HG02623 (cell line): ENCODE measurements at regions not wholly inside any gene's neighbourhood (a gene's known extent, or its start where the extent isn't known, plus 50 kb on each side); places are given as distances from the start of the nearest gene placed in this dataset.

Experiments
- ATAC-seq: cut with Tn5 transposase; IDR thresholded peaks from one replicate; pipeline ENCODE4 v1.9.1; 2021; ENCODE audit warnings: moderate library complexity; ENCODE audit not compliant: unreplicated experiment

DNA sequence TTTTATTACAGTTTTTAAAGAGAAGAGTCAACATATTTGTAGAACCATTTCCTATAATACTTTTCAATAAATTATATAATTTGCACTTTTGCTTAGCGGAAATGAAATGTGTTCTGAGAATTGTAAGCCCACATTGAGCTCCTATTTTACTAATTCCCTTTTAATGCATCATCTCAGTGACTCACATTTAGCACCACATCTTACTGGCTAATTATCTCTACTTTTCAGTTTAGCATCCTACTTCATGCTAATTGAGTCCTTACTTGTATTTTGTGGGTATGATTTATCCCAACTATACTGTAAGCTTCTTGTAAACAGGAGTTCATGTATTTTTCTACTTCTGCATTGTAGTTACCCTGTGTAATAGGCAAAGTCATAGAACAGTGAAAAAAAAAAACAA is 67.5 kb downstream of the TMX1 start:
- ATAC-seq, result no peak

DNA sequence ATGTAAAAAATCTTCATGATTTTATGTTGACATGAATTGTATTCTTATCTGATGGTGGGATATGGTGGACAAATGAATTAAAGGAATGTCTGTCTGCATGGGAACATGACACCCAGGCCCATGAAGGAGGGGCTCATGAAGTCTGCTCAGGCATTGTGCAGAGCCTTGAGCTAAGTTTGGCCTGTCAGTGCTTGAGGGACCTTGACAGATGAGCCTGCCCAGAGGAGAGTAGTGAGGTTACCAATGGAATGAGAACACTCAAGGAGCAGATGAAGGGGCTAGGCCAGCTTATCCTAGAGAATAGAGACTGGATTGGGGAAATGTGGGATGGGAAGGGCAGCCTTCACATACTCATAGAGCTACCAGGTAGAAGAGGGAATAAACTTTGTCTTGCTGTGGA is 68.8 kb downstream of the TMX1 start:
- ATAC-seq, result no peak

DNA sequence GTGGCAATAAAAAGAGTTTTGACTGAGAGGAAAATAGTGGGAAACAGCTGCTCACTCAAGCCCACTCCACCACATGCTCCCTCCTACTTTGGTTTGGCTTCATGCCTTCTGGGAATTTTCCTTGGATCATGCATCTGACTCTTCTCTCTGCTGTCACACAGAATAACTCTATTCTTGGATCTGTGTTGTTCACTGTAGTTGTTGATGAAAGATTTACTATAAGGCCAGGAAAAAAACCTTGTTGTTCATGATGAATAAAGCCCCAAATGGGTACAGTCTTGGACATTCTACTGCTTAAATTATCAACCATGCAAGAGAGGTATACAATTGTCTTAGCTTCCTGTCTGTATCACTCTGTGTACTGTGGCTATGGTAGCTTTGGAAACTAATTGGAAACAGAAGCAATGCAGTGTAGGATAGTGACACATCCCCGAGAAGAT is 70.5 kb downstream of the TMX1 start:
- ATAC-seq, result no peak

DNA sequence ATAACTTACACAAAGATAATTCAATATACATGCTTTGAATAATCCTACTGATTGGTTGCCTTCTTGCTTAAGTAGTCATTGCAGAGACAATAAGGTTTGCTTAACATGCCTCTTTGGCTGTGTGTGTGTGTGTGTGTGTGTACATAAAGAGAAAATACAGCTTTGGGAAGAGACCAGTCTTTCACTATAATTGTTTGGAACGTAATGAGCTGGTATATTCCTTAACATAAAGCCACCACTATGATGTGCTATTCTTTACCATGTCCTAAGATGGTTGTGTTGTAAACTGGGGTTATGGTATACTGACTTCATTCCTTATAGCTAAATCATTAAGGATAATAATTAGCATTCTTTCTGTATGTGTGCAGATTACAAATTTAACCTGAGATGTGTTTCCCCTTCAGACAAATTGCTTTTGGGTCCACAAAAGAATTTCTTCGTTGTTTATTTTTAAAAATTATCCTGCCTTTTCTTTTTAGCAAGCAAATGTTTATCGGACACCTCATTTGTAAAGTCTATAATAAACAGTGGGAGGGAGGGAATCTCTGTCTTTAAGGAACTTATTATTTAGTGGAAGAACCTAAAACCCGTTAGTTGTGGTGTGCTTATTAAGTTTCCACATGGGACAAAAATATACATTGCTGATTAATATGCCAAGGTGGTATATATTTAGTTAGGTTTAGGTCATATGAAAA is 74.4 kb downstream of the TMX1 start:
- ATAC-seq, result no peak

DNA sequence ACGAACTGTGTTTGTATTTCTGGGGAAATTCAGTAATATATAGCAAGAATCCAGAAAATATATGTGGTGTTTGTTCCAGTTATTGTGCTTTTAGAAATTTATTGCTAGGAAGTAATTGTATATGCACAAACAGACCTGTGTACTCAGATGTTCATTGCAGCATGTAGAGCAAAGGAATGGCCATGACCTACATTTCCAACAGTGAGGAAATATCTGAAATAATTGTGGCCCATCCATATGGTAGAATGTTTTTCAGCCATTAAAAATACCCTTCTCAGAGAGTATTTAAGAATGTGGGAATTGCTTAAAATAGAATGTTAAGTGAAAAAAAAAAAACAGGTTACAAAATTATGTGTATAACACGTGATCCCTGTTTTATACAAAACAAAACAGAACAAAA is 77.3 kb downstream of the TMX1 start:
- no peak for ATAC-seq

DNA sequence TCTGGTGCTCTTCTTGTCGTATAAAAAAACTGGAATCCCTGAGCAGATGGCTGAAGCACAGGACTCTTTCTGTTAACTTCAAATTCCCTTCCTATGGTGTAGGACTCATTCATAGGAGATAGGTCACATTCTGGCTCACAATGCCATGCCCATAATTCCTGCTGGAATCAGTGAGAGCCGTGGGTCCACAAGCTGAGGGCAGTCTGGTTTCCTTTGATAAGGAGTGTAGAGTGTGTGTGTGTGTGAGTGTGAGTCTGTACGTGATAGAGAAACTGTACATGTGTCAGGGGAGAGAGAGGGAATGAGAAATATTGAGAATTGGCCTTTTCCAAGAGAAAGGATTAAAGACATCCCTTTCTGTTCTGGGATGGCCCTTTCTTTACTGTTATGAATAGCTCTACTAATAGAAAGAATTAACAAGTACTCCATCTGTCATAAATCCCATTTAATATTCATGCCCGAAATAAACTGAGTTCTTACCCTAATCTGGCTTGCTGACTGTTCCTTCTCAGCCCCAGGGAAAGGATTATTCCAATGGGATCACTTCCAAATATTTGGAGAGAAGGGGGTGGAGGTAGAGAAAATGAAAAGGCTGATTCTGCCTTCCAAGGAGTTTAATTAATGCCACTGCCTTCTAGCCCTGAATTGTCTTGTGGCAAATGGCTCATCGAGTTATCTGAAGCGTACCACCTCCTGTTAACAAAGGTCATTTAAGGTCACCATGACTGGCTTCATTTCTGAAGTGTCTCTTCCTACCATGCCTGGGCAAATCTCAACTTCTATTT is 79.0 kb downstream of the TMX1 start:
- ATAC-seq, result no peak

DNA sequence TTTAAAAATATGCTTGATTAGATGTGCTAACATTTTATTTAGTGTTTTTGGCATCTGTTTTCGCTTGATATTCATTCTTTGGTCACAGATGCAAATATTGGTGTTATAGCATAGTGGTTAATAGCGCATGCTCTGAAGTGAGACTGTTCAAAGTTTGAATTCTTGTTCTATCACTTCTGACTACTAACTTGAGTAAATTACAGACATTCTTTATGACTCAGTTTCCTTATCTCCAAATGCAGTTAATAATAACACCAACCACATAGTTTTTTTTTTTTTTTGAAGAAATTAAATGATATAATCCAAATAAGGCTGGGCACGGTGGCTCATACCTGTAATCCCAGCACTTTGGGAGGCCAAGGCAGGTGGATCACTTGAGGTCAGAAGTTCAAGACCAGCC is 81.0 kb downstream of the TMX1 start:
- ATAC-seq, result no peak

DNA sequence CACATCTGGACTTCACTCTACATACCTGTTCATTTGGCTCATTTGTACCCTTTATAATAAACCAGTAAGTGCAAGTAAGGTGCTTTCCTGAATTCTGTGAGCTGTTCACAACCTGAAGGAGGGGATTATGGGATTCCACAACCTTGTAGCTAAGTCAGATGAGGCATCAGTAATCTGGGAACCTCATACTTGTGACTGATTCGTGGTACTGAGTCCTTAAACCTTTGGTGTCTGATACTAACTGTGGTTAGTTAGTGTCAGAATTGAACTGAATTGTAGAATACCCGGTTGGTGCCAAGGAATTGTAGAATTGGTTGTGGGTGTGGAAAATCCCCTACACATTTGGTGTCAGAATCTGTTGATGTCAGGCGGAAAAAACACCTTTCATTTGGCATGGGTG is 83.4 kb downstream of the TMX1 start:
- ATAC-seq, result no peak

DNA sequence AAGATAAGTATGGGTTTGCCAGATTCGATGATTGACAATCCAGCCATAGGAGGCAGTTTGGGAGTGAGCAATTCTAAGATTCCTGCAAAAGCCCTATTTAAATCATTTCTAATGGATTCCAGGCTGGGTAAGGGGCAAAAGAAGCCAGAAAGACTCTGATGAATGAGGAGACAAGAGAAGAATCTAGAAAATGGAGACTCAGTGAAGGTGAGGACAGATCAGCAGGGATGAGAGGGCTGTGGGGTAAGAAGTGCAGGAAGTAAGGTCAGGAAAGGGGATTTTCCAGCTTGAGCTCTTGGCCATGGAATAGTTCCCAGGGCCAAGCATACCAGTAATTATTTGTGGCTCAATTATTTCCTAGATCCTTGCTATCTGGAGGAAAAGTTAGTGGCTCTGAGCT is 87.3 kb downstream of the TMX1 start:
- no peak for ATAC-seq

DNA sequence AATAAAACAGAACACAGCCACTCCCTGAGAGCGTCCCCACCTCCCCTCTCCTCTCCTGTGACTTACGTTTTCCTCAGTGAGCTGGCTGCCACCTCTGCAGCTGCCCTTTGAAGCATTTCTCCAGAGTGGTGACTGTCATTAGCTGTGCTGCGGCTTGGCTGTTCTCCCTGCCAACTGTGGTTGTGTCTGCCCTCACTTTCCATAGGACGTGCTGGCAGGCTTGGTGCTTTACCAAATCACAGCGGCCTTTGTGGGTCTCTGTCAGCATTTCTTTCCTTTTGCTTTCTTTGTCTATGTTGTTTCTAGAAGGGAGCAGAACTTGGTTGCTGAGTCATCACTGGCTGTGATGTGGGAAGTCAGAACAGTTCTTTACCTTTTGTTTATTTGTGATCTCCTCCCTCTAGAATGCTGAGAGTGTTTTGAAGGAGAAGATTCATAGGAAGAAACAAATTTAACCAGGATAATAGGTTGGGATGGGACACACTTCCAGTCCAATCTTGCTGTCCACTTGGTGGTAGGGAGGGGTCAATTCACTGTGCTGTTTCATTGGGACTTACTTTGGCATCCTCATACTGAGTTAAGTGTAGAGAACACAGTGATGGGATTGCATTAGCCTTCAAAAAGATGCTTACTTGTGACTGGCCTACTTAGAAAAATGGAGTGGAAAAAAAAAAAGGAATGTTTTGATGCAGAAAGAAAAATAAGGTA is 88.2 kb downstream of the TMX1 start:
- no peak for ATAC-seq

DNA sequence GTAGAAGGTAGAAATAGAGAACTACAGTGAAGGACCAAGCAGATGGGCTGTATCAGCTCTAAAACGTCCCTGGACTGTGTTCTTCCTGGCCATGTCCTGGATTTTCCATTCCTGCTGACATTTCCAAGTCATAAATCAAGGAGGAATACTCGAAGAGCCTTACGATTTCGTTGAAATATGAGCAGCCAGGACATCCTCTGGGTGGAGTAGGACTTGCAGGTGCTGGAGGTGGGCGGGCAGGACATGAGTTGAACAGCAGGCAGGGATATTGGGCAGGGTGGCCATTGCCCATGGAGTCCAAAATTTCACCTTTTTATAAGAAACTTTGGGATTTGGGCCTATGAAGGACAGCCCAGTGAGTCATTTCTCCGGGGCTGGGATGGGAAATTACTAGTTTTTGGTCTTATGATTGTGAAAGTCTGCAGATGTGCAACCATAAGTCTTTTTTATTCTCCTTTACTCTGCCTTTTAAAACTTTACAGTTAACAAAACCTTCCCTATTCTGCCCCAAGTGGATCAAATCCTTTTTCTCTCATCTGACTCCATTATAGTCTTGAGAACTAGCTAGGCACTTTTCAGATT is 88.8 kb downstream of the TMX1 start:
- no peak for ATAC-seq

DNA sequence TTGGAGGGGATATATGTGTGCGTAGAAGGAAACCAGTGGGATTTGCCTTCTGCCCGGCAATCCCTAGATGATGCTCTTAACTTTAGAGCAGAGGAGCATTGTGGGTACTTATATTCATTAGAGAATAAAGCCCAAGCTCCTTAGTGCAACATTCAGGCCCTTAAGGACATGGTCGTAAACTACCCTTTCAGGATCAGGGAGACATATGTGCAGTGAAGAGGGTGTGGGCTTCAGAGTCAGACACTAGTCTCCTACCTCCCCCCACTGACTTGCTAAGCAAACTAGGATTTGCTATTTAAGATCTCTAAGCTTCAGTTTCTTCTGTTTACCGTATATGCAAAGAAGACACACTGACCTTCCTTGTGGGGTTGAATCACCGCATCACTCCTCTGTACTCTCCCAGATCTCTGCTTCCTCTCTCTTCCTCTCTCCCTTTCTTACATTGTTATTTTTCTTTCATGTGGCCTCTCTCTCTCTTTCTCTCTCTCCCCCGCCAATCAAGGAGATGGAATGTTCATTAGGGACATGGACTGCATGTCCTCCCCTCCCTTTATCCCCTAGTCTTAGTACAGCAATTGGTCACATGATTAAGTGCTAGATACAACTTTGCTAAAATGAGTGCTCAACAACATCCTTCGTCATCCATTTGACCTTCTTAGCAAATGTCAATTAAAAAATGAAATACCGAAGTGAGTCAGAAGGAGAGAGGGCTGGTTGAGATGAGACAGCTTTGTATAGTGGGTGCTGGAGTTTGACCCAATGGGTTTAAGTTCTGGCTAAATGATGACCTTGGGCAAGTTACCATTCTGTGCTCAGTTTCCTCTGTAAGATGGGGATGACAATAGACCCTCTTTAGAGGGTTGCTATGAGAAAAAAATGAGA is 91.7 kb downstream of the TMX1 start:
- no peak for ATAC-seq

DNA sequence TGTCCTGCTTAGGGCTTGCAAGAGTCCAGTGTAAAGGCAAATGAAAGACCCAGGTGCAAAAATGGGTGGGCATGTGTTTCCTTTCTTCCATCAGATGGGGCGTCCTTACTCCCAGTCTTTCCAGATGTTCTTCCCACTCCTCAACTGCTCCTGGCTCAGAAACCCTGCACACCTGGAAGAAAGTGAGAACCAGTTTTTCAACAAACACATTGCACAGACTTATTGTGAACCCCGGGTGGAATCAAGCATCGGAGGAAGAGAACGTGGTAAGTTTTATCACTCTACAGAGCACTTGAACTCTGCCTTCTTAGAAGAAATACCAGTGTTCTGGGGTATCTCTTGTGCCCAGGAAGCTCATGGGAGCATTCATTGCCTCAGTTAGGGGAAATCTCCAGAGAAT is 93.3 kb downstream of the TMX1 start:
- no peak for ATAC-seq

DNA sequence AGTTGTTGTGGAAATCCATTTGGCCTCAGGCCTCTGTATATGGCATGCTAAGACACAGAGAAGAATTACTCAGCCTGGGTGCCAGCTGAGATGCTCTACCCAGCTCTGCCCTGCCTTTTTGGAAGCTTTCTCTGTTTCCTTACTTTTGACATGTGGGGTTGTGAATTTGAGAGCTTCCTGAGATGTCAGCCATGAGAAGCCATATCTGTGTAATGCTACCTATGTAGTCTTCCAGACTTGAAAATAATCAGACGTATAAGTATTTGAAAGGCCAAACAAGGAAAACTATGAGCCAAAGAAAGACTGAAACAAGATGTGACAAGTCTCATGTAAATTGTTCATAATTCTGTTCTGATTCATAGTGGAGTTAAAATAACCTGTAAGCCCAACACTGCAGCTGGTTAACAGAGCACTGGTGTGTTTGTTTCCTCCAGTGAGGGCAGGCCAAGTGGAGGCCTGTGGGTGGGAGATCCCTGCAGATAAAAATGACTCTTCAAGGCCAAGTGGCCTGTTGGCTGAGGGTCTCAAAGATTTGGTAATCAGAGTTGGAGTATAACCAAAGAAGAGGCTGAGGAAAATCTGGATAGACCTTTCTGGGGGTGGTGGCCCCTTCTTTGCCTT is 94.0 kb downstream of the TMX1 start:
- no peak for ATAC-seq

DNA sequence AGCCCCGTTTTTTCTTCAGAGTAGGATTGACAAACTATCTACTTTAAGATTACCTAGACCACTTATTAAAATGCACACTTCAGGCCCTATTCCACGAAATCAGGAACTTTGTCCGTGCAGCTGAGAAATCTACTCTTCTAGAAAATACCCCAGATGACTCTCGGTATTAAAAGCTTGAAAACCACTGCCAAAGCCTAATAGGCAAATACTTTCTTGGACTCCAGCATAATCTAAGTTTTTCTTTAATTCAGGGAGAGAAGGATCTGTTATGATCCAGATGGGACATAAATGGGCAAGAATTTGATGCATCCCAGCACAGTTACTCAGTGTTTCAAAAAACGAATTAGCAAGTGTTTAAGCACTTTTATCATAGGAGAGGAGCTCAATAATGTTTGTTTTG is 94.5 kb downstream of the TMX1 start:
- ATAC-seq, result no peak

DNA sequence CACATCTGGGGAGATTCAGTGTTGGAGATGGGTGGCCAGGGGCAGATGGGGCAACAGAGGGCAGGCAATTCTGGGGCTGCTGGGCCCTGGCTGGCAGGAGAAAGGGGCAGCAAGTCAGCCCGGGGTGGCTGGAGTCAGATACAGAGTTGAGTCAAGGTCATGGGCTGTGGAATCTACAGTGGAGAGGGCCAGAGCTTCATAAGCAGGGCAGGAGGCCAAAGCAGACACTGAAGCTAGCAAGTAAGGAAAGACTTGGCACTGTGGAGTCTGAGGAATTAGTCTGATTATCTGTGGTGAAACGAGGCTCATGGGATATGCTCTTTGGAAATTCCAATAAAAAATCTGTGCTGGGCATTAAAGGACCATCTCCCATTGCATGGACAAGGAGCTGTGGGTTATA is 95.5 kb downstream of the TMX1 start:
- no peak for ATAC-seq

DNA sequence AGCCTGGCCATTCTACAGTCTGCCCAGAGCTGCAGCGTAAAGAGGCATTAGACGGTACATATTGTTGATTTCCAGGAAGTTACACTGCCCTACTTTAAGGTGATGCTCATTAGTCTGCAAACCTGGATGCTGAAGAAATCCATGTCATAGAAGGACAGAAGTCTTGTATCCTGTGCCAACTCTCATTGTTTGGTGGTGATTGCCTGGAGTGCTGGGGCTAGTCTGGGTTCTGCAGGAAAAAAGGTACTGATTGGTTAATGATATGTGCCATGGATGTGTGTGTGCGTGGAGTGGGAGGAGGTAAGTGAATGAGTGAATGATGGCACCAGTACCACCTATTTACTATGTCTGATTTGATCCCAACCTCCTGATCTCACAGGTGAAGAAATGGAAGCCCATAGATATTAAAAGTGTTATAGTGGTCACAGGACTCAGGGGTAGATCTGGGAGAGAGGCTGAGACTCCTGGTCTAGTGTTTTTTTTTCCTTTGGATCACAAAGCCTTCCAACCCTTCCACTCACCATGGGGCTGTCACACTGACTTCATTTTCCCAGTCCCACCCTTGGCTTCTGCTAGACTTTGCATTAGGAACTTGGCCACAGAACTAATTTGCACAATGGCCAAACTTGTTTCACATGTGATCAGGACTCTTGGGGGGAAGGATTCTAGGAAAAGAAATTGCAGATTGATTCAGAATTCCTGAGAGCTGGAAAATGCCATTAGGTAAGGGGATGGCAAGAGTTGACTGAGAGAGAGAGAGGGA is 96.1 kb downstream of the TMX1 start:
- no peak for ATAC-seq

DNA sequence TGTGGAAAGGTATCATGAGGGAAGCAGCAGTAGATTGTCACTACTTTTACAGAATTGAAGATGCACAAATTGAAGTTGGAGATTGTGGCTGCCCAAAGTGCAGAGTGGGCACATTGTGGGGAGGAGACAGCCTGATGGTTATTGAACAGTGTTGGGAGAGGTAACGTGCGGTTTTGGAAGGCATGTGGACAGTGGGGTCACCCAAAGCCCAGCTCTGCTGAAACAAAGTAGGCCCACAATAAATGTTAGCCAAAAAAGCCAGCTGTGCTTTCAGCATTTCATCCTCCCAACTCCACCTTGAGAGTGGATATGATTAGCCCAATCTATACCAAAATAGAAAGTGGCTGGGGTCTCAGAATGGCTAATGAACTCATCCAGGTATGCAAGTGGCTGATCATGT is 96.7 kb downstream of the TMX1 start:
- ATAC-seq, result no peak

DNA sequence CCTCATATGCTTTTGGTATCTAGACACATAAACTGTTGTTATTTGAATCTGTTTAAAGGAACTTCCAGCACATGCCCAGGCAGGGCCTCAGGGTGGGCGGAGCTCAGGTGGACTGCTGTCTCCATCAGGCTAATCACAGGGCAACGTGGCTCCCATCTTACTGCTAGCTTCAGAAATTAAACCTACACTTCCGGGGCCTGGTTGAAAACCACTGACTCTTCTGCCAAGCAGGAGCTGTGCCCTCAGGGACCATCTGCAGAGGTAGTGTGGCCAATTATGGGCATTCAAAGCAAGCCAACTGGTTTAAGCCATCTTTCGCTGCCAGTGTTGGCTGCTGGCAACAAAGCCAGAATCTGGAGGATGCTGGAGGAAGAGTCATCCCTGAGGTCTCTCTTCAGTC is 97.5 kb downstream of the TMX1 start:
- ATAC-seq, result no peak

DNA sequence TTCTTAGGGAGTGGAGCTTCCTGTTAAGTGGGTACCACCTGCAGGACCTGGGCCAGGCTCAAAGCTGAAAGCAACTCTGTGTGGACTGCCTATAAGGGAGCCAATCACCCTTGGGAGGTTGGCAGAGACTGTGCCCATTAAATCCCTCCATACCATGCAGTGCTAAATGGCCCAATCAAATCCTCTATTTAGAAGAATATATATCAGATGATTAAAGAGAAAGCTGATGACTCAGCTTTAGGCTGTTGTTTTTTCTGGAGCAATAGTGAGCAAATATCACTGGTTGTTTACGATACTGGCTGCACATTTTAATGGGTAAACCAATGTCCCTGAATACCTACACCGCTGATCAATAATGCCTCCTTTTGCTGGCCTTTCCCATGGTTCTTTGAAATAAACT is 101.3 kb downstream of the TMX1 start:
- ATAC-seq, result no peak
